ENCODE measurements at regions not wholly inside any gene's neighbourhood (a gene's known extent, or its start where the extent isn't known, plus 50 kb on each side); places are given as distances from the start of the nearest gene placed in this dataset.
A peak's percentile ranks its signal among the peaks of the same experiment; 100 is the strongest.
"Not testable (repeated sequence)": the region's sequence is repeated elsewhere in the genome, so short reads cannot be mapped to it uniquely, and the experiment has no call there.

DNA sequence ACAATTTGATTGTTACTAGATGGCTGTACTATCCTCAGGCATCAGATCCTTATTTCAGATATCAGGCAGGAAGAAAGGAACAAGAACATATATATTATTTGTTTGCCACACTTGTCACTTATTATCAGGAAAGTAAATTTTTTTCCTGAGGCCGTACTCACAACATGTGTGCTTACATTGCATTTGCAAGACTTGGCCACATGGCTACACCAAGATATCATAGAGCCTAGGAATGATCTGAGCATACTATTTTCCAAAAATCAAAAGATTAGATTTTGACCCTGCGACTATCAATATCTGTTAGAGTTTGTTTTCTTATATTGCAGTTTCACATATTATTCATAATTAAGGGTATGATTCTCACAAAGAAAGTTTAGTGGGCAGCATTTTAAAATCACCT, 426.2 kb upstream of the BCHE start:
- no peak overlapping the region for H3K9ac ChIP-seq
- H3K79me2 ChIP-seq (ENCODE audit: low read depth), result no peaks in the 10 kb centered on the region
- H3K27ac ChIP-seq, result no peak overlapping the region
- Mint-ChIP-seq H3K9me3 (no peaks in the 10 kb centered on the region), H3K4me1 (no peaks in the 10 kb centered on the region), H3K4me3 (no peak overlapping the region), H3K27me3 (ENCODE audit: insufficient read depth, low read depth) (no peaks in the 10 kb centered on the region), H3K36me3 (no peaks in the 10 kb centered on the region), H3K27ac (no peak overlapping the region)
- H3F3A ChIP-seq (ENCODE audit: low read depth), result no peaks in the 10 kb centered on the region
- no peak overlapping the region for H2AFZ ChIP-seq (replicated peaks)
- H3K27me3 ChIP-seq, result no peaks in the 10 kb centered on the region
- no peaks in the 10 kb centered on the region for H3K9me3 ChIP-seq (ENCODE audit: low read depth)
- no peaks in the 10 kb centered on the region for H3K4me1 ChIP-seq
- TF ChIP-seq, protein P1, sequence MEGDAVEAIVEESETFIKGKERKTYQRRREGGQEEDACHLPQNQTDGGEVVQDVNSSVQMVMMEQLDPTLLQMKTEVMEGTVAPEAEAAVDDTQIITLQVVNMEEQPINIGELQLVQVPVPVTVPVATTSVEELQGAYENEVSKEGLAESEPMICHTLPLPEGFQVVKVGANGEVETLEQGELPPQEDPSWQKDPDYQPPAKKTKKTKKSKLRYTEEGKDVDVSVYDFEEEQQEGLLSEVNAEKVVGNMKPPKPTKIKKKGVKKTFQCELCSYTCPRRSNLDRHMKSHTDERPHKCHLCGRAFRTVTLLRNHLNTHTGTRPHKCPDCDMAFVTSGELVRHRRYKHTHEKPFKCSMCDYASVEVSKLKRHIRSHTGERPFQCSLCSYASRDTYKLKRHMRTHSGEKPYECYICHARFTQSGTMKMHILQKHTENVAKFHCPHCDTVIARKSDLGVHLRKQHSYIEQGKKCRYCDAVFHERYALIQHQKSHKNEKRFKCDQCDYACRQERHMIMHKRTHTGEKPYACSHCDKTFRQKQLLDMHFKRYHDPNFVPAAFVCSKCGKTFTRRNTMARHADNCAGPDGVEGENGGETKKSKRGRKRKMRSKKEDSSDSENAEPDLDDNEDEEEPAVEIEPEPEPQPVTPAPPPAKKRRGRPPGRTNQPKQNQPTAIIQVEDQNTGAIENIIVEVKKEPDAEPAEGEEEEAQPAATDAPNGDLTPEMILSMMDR (IDR thresholded peaks at IDR 0.05), result peak; percentile 4
- TF ChIP-seq EZH2phosphoT487 (IDR thresholded peaks at IDR 0.05) (no peak), EZH2 (IDR thresholded peaks at IDR 0.05) (no peak)
- no peak overlapping the region for H3K4me2 ChIP-seq
- H3K4me3 ChIP-seq, result no peak overlapping the region
- DNase-seq (ENCODE audit: low spot score), result no peak
- H3K36me3 ChIP-seq, result no peaks in the 10 kb centered on the region
- H4K20me1 ChIP-seq (ENCODE audit: low read depth), result no peaks in the 10 kb centered on the region

DNA sequence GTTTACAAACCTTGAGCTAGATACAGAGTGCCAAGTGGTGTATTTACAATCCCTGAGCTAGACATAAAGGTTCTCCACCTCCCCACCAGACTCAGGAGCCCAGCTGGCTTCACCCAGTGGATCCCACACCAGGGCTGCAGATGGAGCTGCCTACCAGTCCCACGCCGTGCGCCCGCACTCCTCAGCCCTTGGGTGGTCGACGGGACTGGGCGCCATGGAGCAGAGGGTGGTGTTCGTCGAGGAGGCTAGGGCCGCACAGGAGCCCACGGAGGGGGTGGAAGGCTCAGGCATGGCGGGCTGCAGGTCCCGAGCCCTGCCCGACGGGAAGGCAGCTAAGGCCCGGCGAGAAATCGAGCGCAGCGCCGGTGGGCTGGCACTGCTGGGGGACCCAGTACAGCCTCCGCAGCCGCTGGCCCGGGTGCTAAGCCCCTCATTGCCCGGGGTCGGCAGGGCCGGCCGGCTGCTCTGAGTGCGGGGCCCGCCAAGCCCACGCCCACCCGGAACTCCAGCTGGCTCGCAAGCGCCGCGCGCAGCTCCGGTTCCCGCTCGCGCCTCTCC, 421.1 kb upstream of the BCHE start:
- not testable (repeated sequence) for H3K9me3 Mint-ChIP-seq; H3K4me2 ChIP-seq; H3F3A ChIP-seq (ENCODE audit: low read depth); H4K20me1 ChIP-seq (ENCODE audit: low read depth); H3K36me3 Mint-ChIP-seq; H3K4me3 ChIP-seq; H3K27me3 Mint-ChIP-seq (ENCODE audit: insufficient read depth, low read depth); H3K27ac ChIP-seq; H3K79me2 ChIP-seq (ENCODE audit: low read depth); H3K4me3 Mint-ChIP-seq; H3K27ac Mint-ChIP-seq; H3K27me3 ChIP-seq; DNase-seq (ENCODE audit: low spot score); H3K4me1 ChIP-seq; H3K9me3 ChIP-seq (ENCODE audit: low read depth); H3K9ac ChIP-seq; H2AFZ ChIP-seq (replicated peaks); H3K36me3 ChIP-seq; H3K4me1 Mint-ChIP-seq

DNA sequence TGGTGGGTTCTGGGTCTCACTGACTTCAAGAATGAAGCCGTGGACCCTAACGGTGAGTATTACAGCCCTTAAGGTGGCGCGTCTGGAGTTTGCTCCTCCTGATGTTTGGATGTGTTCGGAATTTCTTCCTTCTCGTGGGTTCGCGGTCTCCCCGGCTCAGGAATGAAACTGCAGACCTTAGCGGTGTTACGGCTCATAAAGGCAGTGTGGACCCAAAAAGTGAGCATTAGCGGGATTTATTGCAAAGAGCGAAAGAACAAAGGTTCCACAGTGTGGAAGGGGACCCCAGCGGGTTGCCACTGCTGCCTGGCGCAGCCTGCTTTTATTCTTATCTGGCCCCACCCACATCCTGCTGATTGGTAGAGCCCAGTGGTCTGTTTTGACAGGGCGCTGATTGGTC, 420.5 kb upstream of the BCHE start:
- no peak for TF ChIP-seq EZH2phosphoT487 (IDR thresholded peaks at IDR 0.05)
- TF ChIP-seq EZH2 (IDR thresholded peaks at IDR 0.05), result no peak
- TF ChIP-seq, protein P1 (IDR thresholded peaks at IDR 0.05), result no peak
- Histone ChIP-seq H3K79me2 (ENCODE audit: low read depth) (no peaks in the 10 kb centered on the region), H3K4me2 (no peak overlapping the region)

DNA sequence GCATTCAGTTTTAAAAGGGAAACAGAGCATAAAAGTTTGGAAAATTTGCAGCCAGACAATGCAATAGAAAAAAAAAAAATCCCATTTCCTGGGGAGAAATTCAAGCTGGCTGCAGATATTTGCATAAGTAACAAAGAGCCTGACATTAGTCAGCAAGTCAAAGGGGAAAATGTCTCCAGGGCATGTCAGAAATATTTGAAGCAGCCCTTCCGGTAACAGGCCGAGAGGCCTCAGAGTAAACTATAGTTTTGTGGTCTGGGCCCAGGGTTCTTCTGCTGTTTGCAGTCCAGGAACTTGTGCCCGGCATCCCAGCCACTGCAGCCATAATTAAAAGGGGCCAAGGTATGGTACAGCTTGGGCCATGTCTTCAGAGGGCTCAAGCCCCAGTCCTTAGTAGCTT, 411.6 kb upstream of the BCHE start:
- H3K36me3 Mint-ChIP-seq, result no peaks in the 10 kb centered on the region

More for the DNA sequence above, 420.5 kb upstream of the BCHE start:
- no peak overlapping the region for H2AFZ ChIP-seq (replicated peaks)
- H3K9ac ChIP-seq, result no peak overlapping the region
- DNase-seq (ENCODE audit: low spot score), result no peak
- Mint-ChIP-seq H3K9me3 (peaks cover 4% of the 10 kb centered on the region), H3K4me3 (no peak overlapping the region), H3K4me1 (no peaks in the 10 kb centered on the region), H3K27me3 (ENCODE audit: insufficient read depth, low read depth) (no peaks in the 10 kb centered on the region), H3K27ac (no peak overlapping the region), H3K36me3 (no peaks in the 10 kb centered on the region)
- H3K4me3 ChIP-seq, result no peak overlapping the region
- H3K4me1 ChIP-seq, result no peaks in the 10 kb centered on the region
- no peaks in the 10 kb centered on the region for H3K27me3 ChIP-seq
- no peaks in the 10 kb centered on the region for H3F3A ChIP-seq (ENCODE audit: low read depth)
- no peak overlapping the region for H3K27ac ChIP-seq
- H3K36me3 ChIP-seq, result no peaks in the 10 kb centered on the region
- H4K20me1 ChIP-seq (ENCODE audit: low read depth), result no peaks in the 10 kb centered on the region
- no peaks in the 10 kb centered on the region for H3K9me3 ChIP-seq (ENCODE audit: low read depth)

More for the DNA sequence above, 411.6 kb upstream of the BCHE start:
- Histone ChIP-seq H3K4me2 (no peak overlapping the region), H3F3A (ENCODE audit: low read depth) (no peaks in the 10 kb centered on the region), H3K36me3 (no peaks in the 10 kb centered on the region), H3K27me3 (no peaks in the 10 kb centered on the region), H3K9ac (no peak overlapping the region), H3K9me3 (ENCODE audit: low read depth) (no peaks in the 10 kb centered on the region), H4K20me1 (ENCODE audit: low read depth) (no peaks in the 10 kb centered on the region), H3K79me2 (ENCODE audit: low read depth) (no peaks in the 10 kb centered on the region), H3K27ac (no peak overlapping the region), H3K4me3 (no peak overlapping the region), H3K4me1 (peaks cover 5% of the 10 kb centered on the region), H2AFZ (replicated peaks) (no peak overlapping the region)
- Mint-ChIP-seq H3K9me3 (peaks cover 14% of the 10 kb centered on the region), H3K27me3 (ENCODE audit: insufficient read depth, low read depth) (peaks cover 2% of the 10 kb centered on the region), H3K27ac (no peak overlapping the region), H3K4me3 (no peak overlapping the region), H3K4me1 (peaks cover 7% of the 10 kb centered on the region)
- no peak for DNase-seq (ENCODE audit: low spot score)
- TF ChIP-seq EZH2 (IDR thresholded peaks at IDR 0.05) (no peak), EZH2phosphoT487 (IDR thresholded peaks at IDR 0.05) (no peak)
- TF ChIP-seq, protein P1 (IDR thresholded peaks at IDR 0.05), result no peak
